ENCODE measurements at regions not wholly inside any gene's neighbourhood (a gene's known extent, or its start where the extent isn't known, plus 50 kb on each side); places are given as distances from the start of the nearest gene placed in this dataset.

GRCh38 chr1:101178688-101179491, 57.9 kb upstream of the S1PR1 start (continued):
- TF ChIP-seq NR2F1 (conservative IDR thresholded peaks at IDR 0.05) (peak; percentile 35; the same call in 1 of the 2 replicates), ZNF274 (IDR thresholded peaks at IDR 0.05; ENCODE audit: insufficient read depth, insufficient read length) (no peak), ATF2 (IDR thresholded peaks at IDR 0.05; ENCODE audit: low read length) (peak; percentile 98), POU2F2 (IDR thresholded peaks at IDR 0.05; ENCODE audit: borderline replicate concordance, low read depth, low read length) (no peak; the same call in 2 of the 3 replicates), CREB1 (IDR thresholded peaks at IDR 0.05; ENCODE audit: low read depth) (peak; percentile 76), BCL11A (IDR thresholded peaks at IDR 0.05; ENCODE audit: low read depth, low read length) (peak; percentile 95), CHD4 (IDR thresholded peaks at IDR 0.05) (no peak), IRF3 (IDR thresholded peaks at IDR 0.05) (no peak), RBBP5 (conservative IDR thresholded peaks at IDR 0.05) (0 out of 2 replicates have a peak, but pooled peaks have one; percentile 67), ZNF24 (IDR thresholded peaks at IDR 0.05) (peak; percentile 90), MYC (IDR thresholded peaks at IDR 0.05; ENCODE audit: insufficient read depth, insufficient read length, insufficient replicate concordance, low read length, severe bottlenecking) (no peak), SKIL (IDR thresholded peaks at IDR 0.05; ENCODE audit: low read depth, poor library complexity, severe bottlenecking) (peak; percentile 76), LARP7 (IDR thresholded peaks at IDR 0.05) (no peak), TAF1 (IDR thresholded peaks at IDR 0.05; ENCODE audit: borderline replicate concordance, low read depth, low read length) (no peak), IRF4 (IDR thresholded peaks at IDR 0.05; ENCODE audit: low read depth, low read length) (peak; percentile 87; the same call in 1 of the 2 replicates), MLLT1 (IDR thresholded peaks at IDR 0.05) (peak; percentile 75; the same call in 1 of the 2 replicates), STAT3 (IDR thresholded peaks at IDR 0.05; ENCODE audit: low read depth, low read length) (0 out of 2 replicates have a peak, but pooled peaks have one; percentile 80), RFX5 (IDR thresholded peaks at IDR 0.05; ENCODE audit: low read depth, low read length) (no peak), SREBF2 (IDR thresholded peaks at IDR 0.05; ENCODE audit: low read length) (no peak), HSF1 (IDR thresholded peaks at IDR 0.05; ENCODE audit: low read depth, low read length) (no peak), CREM (IDR thresholded peaks at IDR 0.05; ENCODE audit: low read depth) (peak; percentile 94), ASH2L (IDR thresholded peaks at IDR 0.05; ENCODE audit: borderline replicate concordance, low read depth) (peak; percentile 94; the same call in 1 of the 2 replicates)
